Ovary (tissue), 3 donors: ENCODE measurements at regions not wholly inside any gene's neighbourhood (a gene's known extent, or its start where the extent isn't known, plus 50 kb on each side); places are given as distances from the start of the nearest gene placed in this dataset.

ENCODE experiments used
- EP300 ChIP-seq: sonication (generic); formaldehyde crosslinking; IDR thresholded peaks from one replicate; pipeline ENCODE4 v1.6.1; 2017; ENCODE audit warnings: antibody characterized with exemption
- POLR2A ChIP-seq: fragments of 450-650 bp; IDR thresholded peaks from one replicate; pipeline ENCODE4 v1.6.1; 2017; ENCODE audit warnings: antibody characterized with exemption, mild to moderate bottlenecking, moderate library complexity
- TF ChIP-seq, protein P1 (sequence below), 3 donors: fragments of 450-650 bp in 2 of 3; fragments of 200-600 bp in 1 of 3; IDR thresholded peaks; one replicate each; pipeline versions ENCODE4 v1.5.1 to v1.8.0; 2016 to 2022; ENCODE audit warnings: antibody characterized with exemption in 3 of 3, mild to moderate bottlenecking in 1 of 3
- donor health status: DM: no; HTN: no; CAD: no.

DNA sequence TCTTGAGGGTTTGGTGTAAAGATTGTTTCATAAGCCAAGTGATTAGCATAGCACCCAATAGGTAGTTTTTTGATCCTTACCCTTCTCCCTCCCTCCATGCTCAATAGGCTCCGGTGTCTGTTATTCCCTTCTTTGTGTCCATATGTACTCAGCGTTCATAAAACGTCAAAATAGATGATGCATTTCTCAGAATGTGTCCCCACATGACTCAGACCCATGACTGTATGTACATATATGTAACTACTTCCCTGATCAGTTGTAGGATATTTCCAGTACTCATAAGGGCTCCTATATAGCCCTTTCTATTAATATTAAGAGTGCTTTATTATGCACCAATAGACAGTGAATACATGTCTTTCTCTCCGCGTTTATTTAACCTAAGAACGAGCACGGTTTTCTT is 466.9 kb downstream of the KIF20B start:
- TF ChIP-seq, protein P1, sequence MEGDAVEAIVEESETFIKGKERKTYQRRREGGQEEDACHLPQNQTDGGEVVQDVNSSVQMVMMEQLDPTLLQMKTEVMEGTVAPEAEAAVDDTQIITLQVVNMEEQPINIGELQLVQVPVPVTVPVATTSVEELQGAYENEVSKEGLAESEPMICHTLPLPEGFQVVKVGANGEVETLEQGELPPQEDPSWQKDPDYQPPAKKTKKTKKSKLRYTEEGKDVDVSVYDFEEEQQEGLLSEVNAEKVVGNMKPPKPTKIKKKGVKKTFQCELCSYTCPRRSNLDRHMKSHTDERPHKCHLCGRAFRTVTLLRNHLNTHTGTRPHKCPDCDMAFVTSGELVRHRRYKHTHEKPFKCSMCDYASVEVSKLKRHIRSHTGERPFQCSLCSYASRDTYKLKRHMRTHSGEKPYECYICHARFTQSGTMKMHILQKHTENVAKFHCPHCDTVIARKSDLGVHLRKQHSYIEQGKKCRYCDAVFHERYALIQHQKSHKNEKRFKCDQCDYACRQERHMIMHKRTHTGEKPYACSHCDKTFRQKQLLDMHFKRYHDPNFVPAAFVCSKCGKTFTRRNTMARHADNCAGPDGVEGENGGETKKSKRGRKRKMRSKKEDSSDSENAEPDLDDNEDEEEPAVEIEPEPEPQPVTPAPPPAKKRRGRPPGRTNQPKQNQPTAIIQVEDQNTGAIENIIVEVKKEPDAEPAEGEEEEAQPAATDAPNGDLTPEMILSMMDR (IDR thresholded peaks at IDR 0.05) = no peak
- TF ChIP-seq POLR2A (no peak), EP300 (no peak)
